Activated T-cell treated with anti-CD3 and anti-CD28 coated beads, Interleukin-2, amount 50 U/mL, for 72 hours (primary cell): ENCODE measurements at regions not wholly inside any gene's neighbourhood (a gene's known extent, or its start where the extent isn't known, plus 50 kb on each side); places are given as distances from the start of the nearest gene placed in this dataset.
A peak's percentile ranks its signal among the peaks of the same experiment; 100 is the strongest.
"Not testable (repeated sequence)": the region's sequence is repeated elsewhere in the genome, so short reads cannot be mapped to it uniquely, and the experiment has no call there.

ENCODE experiments used
- ATAC-seq, 2 donors: fragments of 150-1000 bp; cut with Tn5 transposase; replicated peaks in 1 of 2; 2 replicates each; pipeline ENCODE4 v1.10.0; 2021; ENCODE audit warnings: moderate library complexity in 2 of 2, mild to moderate bottlenecking in 1 of 2
- DNase-seq, 2 donors: peaks; one replicate each; pipeline ENCODE4 v3.0.0; 2021 to 2022; ENCODE audit warnings: mixed read lengths in 1 of 2
- H3K27ac Mint-ChIP-seq: one replicate; pipeline ENCODE4 v1.8.0; 2022; ENCODE audit warnings: mild to moderate bottlenecking, moderate library complexity, mixed read lengths
- H3K27me3 Mint-ChIP-seq: one replicate; pipeline ENCODE4 v1.8.0; 2022; ENCODE audit warnings: low read depth, mixed read lengths
- H3K36me3 Mint-ChIP-seq, 2 donors: one replicate each; pipeline ENCODE4 v1.8.0; 2022; ENCODE audit warnings: mixed read lengths in 2 of 2, mild to moderate bottlenecking in 1 of 2; ENCODE audit not compliant: insufficient read depth in 2 of 2
- H3K4me1 Mint-ChIP-seq: one replicate; pipeline ENCODE4 v1.8.0; 2022; ENCODE audit warnings: low read depth, mixed read lengths
- H3K4me3 Mint-ChIP-seq, 2 donors: one replicate each; pipeline ENCODE4 v1.8.0; 2022; ENCODE audit warnings: mild to moderate bottlenecking in 2 of 2, mixed read lengths in 2 of 2, moderate library complexity in 2 of 2
- H3K9me3 Mint-ChIP-seq, 2 donors: one replicate each; pipeline ENCODE4 v1.8.0; 2022; ENCODE audit warnings: mixed read lengths in 2 of 2

DNA sequence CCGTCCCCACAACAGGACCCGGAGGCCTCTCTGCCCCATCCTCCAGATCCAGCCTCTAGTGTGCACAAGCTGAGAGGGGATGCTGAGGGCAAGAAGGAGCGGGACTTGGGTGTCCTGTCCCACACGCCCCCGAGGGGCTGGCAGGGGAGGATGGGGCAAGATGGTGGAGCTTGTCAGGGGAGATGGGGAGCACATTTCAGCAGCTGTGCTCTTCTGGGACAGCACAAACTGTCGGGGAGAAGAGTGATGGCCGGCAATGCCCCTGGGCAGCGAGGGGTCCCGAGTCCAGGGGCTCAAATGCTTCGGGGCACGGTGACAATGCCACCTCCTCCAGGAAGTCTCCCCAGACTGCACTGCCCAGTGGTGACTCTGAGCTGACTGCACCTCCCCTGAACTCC is 134.5 kb downstream of the FAM53A start:
- no peak overlapping the region for H3K4me3 Mint-ChIP-seq
- no peaks in the 10 kb centered on the region for H3K27me3 Mint-ChIP-seq
- H3K27ac Mint-ChIP-seq, result no peak overlapping the region
- DNase-seq (no peak), ATAC-seq (no peak)
- no peaks in the 10 kb centered on the region for H3K36me3 Mint-ChIP-seq
- no peaks in the 10 kb centered on the region for H3K9me3 Mint-ChIP-seq
- peaks cover 7% of the 10 kb centered on the region for H3K4me1 Mint-ChIP-seq

DNA sequence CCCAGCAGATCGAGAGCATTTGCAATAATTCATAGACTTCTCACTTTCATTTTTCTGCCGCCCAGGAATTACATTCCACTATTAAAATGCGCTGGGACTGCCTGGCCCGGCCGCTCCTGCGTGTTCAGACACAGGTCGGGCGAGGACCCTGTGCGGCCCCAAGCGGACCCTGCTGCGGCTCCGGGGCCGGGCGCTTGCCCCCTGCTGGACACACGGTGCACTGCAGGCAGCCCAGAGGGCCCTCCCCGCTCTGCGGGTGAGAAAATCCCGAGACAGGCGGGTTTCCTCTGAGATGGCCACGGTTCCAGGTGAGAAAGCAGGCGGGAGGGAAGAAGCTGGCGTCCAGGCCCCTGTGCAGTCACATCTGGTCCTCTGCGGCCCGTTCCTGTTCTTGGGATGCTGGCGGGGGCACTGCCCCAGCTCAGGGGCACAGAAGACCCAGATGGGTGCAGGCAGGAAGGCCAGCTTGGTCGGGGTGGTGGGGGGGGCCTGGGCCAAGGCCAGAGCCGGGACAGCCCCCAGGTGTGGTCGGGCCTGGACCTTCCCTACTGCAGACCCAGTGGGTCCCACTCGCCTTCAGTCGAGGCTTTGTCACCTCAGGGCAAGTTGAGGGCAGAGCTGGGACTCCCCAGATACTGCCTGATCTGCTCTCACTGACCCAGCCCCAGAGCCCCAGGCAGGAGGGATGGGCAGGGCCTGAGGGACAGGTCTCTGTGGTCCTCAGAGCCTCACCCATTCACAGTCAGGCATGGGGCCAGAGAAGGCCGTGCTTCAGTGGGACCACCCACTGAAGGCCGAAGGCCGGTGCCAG is 135.1 kb downstream of the FAM53A start:
- not testable (repeated sequence) for H3K27me3 Mint-ChIP-seq, H3K36me3 Mint-ChIP-seq, H3K27ac Mint-ChIP-seq, H3K9me3 Mint-ChIP-seq, H3K4me1 Mint-ChIP-seq
- H3K4me3 Mint-ChIP-seq, result peak overlapping the region; percentile 34 to 48
- peak; percentile 79 to 83 for ATAC-seq
- DNase-seq, result peak; percentile 59 to 70

DNA sequence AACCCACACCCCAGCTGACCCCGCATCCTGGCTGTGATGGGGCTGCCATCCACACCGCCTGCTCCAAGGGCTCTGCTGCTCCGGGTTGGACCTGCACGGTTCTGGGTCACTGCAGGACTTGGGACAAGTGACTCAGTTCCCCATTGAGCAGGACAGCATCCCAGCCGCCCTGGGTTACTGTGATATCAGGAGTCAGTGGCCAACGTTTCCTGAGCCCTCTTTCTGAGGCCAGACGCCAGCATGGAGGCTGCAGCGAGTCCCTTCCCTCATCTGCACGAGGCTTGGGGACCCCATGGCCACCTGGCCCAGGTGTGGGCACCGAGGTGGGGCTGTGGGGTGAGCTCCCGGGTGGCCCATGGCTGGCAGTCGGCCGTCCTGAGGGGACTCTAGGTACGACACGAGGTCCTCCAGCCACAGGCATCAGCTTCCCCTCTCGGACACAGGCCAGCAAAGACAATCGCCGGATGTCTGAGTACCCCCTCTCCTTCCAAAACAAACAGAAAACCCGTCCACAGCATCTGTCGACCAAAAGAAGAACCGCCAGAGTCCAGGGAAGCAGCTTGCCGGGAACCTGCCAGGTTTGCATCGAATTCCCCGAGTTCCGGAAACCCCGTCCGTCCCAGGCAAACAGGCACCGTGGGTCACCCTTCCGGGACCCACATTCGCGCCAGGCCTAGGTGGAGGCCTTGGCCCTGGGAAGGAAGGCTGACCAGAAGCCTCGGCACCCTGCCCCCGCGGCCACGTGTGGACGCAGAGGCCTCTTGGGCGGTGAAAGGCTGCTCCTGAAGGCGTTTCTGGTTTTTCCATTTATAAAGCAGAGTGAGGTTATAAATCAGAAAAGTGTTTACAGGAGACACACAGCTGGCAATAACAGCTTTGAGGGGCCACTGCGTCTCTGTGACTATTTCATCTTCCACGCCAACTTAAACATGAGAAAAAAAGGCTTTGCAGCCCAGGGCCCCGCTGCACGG is 136.0 kb downstream of the FAM53A start:
- Mint-ChIP-seq H3K27ac (no peak overlapping the region), H3K36me3 (no peaks in the 10 kb centered on the region), H3K27me3 (no peaks in the 10 kb centered on the region), H3K4me3 (peak overlapping the region; percentile 34 to 48), H3K4me1 (peaks cover 7% of the 10 kb centered on the region), H3K9me3 (no peaks in the 10 kb centered on the region)
- ATAC-seq, result no peak
- DNase-seq, result no peak

DNA sequence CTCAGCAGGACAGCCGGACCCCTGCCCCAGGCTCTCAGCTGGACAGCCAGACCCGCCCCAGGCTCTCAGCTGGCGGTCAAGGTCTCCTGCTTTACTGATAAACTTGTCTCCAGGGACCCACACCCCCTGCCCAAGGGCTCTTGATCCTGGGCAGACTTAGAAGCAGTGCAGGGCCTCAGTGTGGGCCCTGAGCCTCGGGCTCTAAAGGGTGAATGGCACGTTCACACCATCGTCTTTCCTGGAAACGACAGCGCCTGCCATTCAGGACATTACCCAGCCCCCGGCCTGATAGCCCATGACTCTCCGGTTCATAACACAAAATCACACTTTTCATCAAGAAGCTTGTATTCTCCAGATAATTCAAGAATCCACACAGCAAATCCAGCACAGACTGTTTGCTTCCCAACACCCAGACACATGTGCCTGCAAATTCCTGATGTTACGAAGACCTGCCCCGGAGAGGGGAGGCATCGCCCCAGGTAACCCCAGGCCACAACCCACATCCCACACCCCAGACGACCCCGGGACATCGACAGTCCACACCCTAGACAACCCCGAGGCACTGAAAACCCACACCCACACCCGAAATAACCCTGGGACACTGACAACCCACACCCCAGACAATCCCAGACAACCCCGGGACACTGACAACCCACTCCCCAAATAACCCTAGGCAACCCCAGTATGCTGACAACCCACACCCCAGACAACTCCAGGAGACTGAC is 136.8 kb downstream of the FAM53A start:
- H3K27ac Mint-ChIP-seq, result no peak overlapping the region
- H3K9me3 Mint-ChIP-seq, result no peaks in the 10 kb centered on the region
- ATAC-seq (no peak), DNase-seq (no peak)
- H3K27me3 Mint-ChIP-seq, result no peaks in the 10 kb centered on the region
- H3K36me3 Mint-ChIP-seq, result no peaks in the 10 kb centered on the region
- H3K4me3 Mint-ChIP-seq, result no peak overlapping the region
- H3K4me1 Mint-ChIP-seq, result peaks cover 7% of the 10 kb centered on the region

DNA sequence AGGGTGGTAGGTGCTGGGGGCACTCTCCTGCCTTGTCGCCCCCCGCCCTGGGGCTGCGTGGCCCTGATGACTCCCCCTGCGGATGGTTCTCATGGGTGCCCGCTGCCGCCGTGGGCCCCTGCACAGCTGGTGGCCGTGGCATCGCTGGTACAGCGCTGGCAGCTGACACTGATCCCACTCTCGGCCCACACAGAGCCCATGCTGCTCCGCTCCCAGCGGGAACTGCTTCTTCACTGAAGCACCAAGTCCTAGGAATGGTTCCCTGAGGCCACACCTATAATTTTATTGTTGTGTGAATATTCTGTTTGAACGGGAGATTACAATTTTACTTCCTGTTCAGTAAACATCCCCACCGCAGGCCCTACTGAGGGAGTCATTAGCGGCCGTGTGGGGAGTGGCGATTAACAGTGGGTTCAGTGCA is 138.6 kb upstream of the NKX1-1 start:
- Mint-ChIP-seq H3K27ac (no peak overlapping the region), H3K36me3 (no peaks in the 10 kb centered on the region), H3K4me3 (no peak overlapping the region), H3K27me3 (no peaks in the 10 kb centered on the region), H3K9me3 (no peaks in the 10 kb centered on the region), H3K4me1 (peaks cover 7% of the 10 kb centered on the region)
- DNase-seq (no peak), ATAC-seq (peak in 1 of 2 donors; percentile 5)

DNA sequence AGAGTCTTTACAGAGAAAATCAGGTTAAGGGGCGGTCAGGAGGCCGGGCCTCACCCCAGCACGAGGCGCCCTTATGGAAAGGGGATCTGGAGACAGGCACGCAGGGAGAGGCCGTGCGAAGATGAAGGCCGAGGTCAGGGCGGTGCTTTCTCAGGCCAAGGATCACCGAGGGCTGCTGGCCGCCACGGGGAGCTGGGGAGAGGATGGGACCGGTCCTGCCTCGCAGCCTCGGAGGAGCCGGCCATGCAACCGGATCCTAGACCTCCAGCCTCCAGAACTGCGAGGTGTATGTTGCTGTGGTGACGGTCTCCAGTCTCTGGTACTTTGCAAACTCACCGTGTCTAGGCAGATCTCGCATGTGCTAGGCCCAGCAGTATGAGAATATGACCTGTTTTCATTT is 138.2 kb upstream of the NKX1-1 start:
- not testable (repeated sequence) for DNase-seq, H3K9me3 Mint-ChIP-seq, H3K4me3 Mint-ChIP-seq, H3K4me1 Mint-ChIP-seq, H3K36me3 Mint-ChIP-seq, H3K27me3 Mint-ChIP-seq
- peak in 1 of 2 donors; percentile 13 for ATAC-seq
- H3K27ac Mint-ChIP-seq, result peak overlapping the region; percentile 38

DNA sequence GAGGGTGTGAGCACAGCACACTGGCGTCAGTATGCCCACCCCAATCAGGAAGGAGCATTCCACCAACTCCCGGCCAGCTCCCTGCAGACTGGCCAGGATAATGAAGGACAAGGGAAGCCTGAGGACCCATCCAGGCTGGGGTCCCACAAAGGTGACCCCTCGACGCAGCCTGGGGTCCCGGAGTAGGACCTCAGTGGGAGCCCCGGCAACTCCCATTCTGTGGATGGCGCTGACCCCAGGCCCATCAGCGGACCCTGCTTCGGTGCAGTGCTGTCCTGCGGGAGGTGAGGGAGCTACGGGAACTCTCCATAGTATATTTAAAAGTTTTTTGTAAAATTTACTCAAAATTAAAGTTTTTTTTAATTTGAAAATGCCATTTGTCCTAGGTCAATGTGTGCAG is 137.7 kb upstream of the NKX1-1 start:
- ATAC-seq (no peak), DNase-seq (no peak)
- Mint-ChIP-seq H3K4me1 (peaks cover 7% of the 10 kb centered on the region), H3K9me3 (no peaks in the 10 kb centered on the region), H3K4me3 (no peak overlapping the region), H3K36me3 (no peaks in the 10 kb centered on the region), H3K27ac (no peak overlapping the region), H3K27me3 (no peaks in the 10 kb centered on the region)

DNA sequence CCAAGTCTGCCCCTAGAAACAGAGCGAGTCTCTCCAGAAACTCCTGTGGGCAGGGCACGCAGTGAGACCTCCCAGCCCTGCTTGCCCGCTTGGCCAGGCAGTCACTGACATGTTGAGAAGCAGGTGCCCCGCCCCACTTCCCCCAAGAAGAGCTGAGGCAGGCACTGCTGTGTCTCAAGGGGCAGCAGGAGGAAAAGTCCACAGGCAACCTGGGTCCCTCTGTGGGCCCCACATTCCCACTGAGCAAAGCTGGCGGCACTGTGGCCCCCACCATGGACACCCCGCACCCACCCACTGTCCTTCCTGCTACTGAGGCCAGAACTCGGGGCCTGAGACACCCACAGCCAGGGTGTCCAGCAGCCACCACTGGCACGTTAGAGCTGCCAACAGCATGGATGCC is 137.3 kb upstream of the NKX1-1 start:
- H3K27ac Mint-ChIP-seq, result no peak overlapping the region
- no peaks in the 10 kb centered on the region for H3K27me3 Mint-ChIP-seq
- H3K36me3 Mint-ChIP-seq, result no peaks in the 10 kb centered on the region
- ATAC-seq (no peak), DNase-seq (no peak)
- H3K9me3 Mint-ChIP-seq, result no peaks in the 10 kb centered on the region
- peaks cover 3% of the 10 kb centered on the region for H3K4me1 Mint-ChIP-seq
- no peak overlapping the region for H3K4me3 Mint-ChIP-seq

DNA sequence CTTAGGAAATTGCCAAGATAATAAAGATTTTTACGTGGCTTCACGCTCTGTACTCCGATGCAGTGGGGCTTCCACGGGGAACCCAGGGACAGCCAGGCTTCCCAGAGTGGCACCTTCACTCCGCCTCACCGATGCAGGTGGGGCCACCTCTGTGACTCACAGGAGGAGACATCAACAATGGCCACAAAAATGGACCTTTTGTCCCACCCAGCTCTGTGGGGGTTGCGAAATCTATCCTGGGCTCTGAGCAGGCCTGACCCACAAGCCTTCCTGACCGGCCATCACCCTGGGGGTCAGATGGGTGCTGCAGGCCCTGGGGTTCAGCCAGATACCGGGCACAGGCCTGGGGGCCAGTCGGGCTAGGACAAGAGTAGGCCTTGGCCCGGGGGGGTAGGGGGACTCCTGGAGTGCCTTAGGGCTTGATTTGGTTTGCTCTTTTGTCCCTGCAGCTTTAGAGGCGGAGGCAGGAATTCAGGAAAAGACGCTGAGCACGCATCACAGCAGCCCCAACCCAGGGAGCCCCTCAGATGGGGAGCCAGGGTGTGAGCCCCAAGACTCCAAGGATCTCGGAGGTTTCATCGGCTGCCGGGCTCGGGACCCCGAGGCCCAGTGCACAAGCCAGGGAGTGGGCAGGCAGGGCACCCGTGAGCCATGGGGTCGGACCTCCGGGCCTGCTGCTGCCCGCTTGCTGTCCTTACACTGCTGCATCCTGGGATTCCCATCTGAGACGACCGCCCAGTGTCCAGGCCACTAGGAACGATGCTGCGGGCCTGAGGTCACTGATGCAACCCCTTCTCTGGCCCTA is 136.5 kb upstream of the NKX1-1 start:
- H3K4me1 Mint-ChIP-seq, result no peaks in the 10 kb centered on the region
- H3K9me3 Mint-ChIP-seq, result no peaks in the 10 kb centered on the region
- no peak overlapping the region for H3K27ac Mint-ChIP-seq
- H3K27me3 Mint-ChIP-seq, result no peaks in the 10 kb centered on the region
- H3K4me3 Mint-ChIP-seq, result no peak overlapping the region
- H3K36me3 Mint-ChIP-seq, result no peaks in the 10 kb centered on the region
- no peak for ATAC-seq
- DNase-seq, result no peak

DNA sequence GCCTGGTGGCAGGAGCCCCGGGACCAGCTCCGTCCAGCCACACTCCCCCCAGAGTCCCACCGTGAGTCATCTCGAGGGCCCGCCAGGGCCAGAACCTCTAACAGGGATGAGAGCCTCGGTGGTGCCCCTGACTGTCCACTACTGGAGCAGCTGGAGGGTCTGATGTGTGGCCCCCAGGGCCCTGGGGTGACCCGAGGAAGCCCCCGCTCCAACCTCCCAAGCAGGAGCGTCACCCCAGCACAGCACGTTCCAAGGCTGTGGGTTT is 135.9 kb upstream of the NKX1-1 start:
- Mint-ChIP-seq H3K9me3 (no peaks in the 10 kb centered on the region), H3K4me3 (no peak overlapping the region), H3K27me3 (no peaks in the 10 kb centered on the region), H3K36me3 (no peaks in the 10 kb centered on the region), H3K4me1 (no peaks in the 10 kb centered on the region), H3K27ac (no peak overlapping the region)
- no peak for DNase-seq
- ATAC-seq, result no peak

DNA sequence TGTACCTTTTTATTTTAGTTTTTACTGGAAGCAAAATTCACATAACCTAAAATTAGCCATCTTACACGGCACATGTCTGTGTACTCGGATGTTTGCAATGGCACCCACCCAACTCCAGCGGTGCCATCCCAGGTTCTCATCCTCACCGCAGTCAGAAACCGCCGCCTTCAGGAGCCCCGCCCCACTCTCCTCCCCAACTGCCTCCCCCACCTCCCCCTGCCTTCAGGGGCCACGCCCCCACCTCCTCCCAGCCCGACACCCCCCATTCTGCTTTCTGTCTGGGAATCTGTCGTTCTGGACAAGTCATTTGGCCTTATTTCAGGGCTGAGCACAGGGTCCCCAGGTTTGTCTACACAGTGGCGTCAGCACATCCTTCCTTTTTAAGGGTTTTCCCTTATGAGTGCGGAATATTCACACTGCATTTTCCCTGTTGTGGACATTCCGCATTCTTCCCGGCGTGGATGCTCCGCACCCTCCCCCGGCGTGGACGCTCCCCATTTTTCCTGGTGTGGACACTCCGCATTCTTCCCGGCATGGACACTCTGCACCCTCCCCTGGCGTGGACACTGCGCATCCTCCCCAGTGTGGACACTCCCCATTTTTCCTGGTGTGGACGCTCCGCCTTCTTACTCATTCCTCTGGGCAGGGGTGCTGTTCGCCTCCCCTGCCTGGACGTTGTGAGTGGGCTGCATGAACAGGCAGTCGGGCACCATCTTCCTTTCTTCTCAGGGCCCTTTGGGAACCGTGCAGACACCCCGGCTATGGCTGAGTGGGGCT is 135.4 kb upstream of the NKX1-1 start:
- Mint-ChIP-seq H3K27me3 (no peaks in the 10 kb centered on the region), H3K27ac (no peak overlapping the region), H3K4me3 (no peak overlapping the region), H3K4me1 (no peaks in the 10 kb centered on the region), H3K36me3 (no peaks in the 10 kb centered on the region), H3K9me3 (no peaks in the 10 kb centered on the region)
- ATAC-seq (no peak), DNase-seq (no peak)
